GM08714 (cell line): ENCODE measurements at regions not wholly inside any gene's neighbourhood (a gene's known extent, or its start where the extent isn't known, plus 50 kb on each side); places are given as distances from the start of the nearest gene placed in this dataset.
A peak's percentile ranks its signal among the peaks of the same experiment; 100 is the strongest.

Experiments used
- H3K4me3 ChIP-seq: fragments of 200-500 bp; sonication (Bioruptor generic); 2 replicates; pipeline ENCODE4 v1.5.1; 2014; ENCODE audit warnings: mild to moderate bottlenecking, low read length, inconsistent platforms
- ZNF274 ChIP-seq: IDR thresholded peaks from 2 replicates; pipeline ENCODE4 v1.6.1; 2012; ENCODE audit warnings: mild to moderate bottlenecking, low read depth, low read length

DNA sequence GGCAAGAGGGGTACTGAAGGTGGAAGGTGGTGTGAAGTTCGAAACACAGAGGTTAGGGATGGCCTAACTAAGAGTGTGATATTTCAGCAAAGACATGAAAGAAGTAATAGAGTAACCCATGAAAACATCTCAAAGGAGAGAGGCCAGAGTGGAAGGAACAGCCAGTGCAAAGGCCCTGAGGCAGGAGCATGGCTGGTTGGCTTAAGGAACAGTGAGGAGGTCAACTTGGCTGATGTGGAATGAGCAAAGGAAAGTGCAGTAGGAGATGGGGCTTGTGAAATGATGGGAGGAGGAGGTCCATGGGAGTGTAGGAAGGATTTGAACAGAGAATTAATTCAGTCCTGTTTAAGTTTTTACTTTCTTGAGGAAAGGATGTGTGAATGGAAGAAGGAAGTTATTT, 178.3 kb upstream of the ZNF608 start:
- no peak overlapping the region for H3K4me3 ChIP-seq
- TF ChIP-seq ZNF274 = no peak

DNA sequence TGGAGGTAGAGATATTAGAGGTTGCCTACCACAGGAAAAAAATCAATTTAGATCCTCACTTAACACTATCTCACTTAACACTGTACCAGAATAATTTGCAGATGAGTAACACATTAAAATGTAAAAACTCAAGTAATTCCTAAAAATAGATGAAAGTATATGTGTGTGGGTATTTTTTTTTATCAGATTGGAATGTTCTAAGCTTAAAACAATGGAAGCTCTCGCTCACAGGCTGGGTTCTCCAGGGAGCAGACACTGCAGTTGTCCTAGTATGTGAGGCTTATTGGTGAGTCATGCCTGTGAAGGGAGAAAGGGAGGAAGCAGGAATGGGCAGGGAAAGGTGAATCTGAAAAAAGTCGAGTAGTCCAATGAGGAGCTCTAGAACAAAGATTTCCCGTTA, 181.3 kb upstream of the ZNF608 start:
- TF ChIP-seq ZNF274 = no peak
- H3K4me3 ChIP-seq = no peak overlapping the region

DNA sequence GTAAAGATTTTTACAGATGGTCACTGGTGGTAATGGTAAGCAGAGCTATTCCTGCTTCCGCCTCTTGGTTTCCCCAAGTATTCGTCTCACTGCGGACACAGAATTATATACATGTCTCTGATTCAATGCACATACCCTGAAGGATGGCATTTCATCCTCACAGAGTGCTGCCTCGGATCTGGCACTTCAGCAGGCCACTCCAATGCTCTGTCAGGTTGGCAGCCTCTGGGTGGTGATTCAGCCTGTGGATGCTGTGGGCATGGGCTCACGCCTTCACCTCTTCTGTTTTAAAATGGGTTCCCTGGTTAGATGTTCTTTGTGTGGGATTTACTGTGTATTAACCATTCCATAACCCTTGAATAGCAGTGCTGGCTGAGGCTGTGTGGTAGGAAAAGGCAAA, 182.6 kb upstream of the ZNF608 start:
- TF ChIP-seq ZNF274 = no peak
- no peak overlapping the region for H3K4me3 ChIP-seq

DNA sequence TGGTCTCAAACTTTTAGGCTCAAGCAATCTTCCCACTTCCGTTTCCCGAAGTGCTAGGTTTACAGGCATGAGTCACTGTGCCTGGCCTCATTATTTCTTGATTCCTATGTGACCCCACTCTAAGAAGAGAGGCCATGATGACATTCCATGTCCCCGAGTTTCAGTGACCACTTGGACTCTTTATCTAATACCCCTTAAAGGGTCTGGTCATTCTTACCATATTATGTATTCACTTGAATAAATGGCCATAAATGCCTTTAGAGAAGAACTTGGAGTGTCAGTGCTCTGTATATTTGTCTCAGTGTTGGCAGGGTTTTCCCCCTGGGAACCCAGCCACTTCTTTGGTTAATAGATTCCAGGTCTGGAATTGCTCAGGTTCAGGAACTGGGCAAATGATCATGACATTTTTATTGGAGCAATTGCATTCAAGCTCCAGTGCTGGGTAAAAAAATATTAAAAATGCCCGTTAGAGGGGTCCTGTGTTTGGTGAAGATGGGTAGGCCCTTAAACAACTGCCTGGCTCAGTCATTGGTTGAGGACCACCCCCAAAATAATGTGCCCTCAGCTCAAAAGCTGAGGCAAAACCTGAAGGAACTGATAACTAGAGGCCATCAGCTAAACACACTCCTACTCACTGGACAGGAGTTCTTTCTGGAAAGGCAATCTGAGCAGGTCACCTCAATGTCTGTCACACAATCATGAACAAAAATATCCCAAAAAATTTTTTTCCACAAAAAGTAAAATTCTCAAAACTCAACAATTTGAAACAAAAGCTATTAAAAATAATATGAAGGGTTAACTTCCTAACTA, 186.6 kb upstream of the ZNF608 start:
- TF ChIP-seq ZNF274 = no peak
- no peak overlapping the region for H3K4me3 ChIP-seq

DNA sequence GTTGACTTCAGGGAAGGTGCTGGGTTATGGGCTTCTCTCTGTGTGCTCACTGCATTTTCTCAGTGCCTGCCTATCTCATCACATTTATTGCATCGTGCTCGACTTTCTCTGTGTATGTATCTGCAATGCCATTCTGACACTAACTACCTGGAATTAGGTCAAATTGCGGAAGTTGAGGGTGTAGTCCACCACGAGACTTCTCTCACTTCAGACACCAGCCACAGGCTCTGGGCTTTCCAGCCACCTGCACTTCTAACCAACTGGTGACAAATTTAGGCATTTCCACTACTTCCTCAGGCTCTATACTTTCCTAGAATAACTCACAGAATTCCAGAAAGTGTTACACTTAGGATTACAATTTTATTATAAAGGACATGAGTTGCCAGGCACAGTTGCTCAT, 188.6 kb upstream of the ZNF608 start:
- TF ChIP-seq ZNF274 = no peak
- no peak overlapping the region for H3K4me3 ChIP-seq

DNA sequence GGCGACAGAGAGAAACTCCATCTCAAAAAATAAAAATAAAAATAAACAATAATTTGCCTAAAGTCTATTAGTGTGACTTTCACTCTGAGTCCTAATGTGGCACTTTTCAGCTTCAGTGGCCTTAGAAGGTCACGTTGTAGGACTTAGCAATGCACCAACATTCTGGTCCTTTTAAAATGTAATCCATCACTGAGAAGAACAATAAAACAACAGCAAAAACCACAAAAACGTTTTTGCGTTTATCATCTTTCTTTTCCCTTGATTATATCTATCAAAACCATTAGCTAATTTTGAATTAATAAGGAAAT, 190.1 kb upstream of the ZNF608 start:
- H3K4me3 ChIP-seq = no peak overlapping the region
- TF ChIP-seq ZNF274 = no peak

DNA sequence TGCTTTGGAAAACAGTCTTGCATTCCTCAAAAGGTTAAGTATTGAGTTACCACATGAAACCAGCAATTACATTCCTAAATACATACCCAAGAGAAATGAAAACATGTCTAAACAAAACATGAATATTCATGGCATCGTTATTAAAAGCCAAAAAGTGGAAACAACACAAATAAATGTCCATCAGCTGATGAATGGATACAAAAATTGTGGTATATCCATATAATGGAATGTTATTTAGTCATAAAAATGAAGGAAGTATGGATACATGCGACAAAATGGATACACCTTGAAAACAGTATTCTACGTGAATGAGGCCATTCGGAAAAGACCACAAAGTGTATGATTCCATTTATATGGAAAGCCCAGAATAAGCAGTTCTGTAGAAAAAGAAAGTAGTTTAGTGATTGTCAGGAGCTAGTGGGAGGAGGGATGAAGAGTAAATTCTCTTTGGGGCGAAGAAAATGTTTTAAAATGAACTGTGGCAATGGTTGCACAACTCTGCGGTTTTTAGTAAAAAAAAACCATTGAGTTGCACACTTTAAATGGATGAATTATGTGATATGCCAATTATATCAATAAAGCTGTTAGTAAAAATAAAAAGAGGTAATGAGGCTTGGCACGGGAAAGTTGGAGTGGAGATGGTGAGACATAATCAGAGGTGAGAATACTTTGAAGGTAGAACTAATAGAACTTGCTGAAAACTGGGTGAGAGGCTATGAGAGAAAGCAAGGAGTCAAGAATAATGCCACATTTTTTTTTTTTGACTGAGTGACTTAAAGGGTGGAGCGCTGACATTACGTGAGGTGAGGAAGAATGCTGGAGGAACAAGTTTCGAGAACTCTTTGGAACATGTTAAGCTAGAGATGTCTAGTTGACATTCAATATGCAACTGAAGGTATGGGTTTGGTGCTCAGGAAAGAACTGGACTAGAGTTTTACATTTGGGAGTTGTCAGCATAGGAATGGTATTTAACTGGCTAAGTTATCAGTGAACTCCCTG, 194.9 kb upstream of the ZNF608 start:
- no peak overlapping the region for H3K4me3 ChIP-seq
- TF ChIP-seq ZNF274 = no peak

DNA sequence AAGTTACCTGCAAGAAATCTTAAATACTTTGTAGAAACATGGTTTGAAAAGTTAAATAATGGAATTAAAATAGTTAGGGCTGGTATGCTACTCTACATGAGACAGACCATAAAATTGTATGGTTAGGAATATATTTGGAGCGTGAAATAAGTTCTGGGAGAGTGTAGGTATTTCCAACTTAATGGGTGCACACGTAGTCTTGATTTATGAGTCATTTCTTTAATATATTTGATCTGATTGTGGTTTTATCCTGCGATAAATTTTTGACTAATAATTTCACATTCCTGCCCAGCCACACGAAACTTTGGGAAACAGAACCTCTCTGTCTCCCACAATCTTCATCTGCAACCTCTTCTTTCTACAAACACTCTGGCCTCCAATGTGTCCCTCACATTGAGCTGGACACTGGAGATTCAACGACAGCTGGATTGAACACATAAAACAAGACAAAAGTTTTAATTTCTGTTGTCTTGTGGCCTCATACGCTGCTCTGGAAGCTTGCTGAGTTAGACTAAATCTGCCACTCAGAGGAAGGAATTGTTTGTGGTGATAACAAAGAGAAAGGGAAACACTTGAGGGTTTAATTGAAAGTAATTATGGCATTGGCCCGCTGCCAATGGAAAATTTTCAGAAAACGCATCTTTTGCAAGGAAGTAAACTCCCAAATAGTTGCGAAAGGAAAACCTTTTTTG, 201.8 kb upstream of the ZNF608 start:
- TF ChIP-seq ZNF274 = no peak
- H3K4me3 ChIP-seq = no peak overlapping the region

DNA sequence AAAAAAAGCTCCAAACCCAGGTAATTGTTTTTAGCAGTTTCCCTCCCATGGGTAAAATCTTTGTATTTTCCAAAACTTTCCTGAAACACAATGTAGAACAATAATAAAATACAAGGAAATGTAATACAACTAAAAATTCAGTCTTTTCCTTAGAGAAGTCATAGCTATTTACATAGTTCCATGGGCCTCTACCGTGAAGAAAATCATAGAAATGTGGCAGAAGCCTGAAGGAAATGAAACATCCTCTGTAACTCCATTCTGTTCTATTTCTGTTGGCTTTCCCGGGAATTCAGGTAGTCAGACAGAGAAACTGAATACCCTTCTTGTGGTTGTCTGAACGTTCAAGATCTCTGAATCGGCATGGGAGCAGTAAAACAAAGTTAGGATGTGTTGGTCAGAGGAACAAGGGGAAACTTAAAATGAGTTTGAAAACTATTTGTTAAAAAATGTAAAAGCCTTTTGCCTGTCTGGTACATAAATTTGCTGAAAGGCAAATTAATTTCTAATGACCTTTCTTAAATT, 202.4 kb upstream of the ZNF608 start:
- no peak for TF ChIP-seq ZNF274
- no peak overlapping the region for H3K4me3 ChIP-seq

DNA sequence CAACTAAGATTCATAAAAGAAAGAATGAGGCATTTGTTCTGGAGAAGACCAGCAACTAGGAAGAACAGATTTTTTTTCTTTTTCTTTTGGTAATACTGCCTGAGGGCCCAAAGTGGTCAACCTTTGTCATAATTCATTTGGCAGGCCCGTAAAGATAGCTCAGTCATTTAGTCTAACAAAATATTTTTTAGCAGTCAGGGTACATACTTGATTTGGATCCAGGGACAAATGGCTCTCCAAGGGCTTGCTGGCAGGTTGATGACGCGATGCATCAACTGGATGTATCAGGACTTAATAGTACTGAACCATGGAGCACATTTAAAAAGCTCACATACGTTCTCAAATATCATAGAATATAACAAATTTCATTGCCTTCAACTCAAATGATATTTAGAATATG, 203.4 kb upstream of the ZNF608 start:
- H3K4me3 ChIP-seq = no peak overlapping the region
- no peak for TF ChIP-seq ZNF274

DNA sequence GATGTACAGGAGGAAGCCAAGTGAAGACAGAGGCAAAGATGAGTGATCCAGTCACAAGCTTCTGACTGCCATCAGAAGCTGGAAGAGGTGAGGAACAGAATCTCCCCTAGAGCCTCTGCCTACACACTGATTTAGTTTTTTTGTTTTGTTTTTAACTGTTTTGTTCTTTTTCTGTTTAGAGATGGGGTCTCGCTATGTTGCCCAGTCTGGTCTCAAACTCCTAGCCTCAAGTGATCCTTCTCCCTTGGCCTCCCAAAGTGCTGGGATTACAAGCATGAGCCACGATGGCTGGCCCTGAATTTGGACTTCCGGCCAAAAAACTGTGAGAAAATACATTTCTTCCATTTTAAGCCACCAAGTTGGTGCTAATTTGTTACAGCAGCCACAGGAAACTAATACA, 204.7 kb upstream of the ZNF608 start:
- no peak overlapping the region for H3K4me3 ChIP-seq
- TF ChIP-seq ZNF274 = no peak

DNA sequence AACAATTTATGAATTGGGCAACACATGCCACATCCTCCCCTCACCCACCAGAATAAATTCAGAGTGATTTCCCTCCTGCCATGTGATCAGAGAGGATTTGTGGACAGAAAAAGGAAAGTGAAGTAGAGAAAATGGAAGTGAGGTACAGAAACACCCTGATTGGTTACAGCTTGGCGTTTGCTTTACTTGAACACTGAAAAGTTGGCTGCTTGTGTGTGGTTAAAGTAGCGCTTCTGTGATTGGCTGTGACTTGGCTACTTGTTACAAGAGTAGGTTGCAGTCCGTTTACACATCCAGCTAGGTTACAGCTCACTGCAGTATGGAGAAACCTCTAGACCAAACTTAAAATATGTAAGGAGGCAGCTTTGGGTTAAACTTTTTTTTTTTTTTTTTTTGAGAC, 205.2 kb upstream of the ZNF608 start:
- no peak for TF ChIP-seq ZNF274
- peak overlapping the region; percentile 23; the same call in 1 of the 2 replicates for H3K4me3 ChIP-seq

DNA sequence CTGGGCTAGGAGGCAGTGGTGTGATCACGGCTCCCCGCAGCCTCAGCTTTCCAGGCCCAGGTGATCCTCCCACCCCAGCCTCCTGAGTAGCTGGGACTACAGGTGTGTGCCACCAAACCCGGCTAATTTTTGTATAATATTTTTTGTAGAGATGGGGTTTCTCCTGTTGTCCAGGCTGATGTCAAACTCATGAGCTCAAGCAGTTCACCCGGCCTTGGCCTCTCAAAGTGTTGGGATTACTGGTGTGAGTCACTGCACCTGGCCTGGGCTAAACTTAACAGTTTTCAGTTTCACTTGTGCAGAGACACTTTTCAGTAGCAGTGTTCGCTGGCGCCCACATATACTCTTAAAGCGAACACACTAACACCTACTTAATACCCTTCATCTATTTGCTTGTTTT, 205.6 kb upstream of the ZNF608 start:
- TF ChIP-seq ZNF274 = no peak
- H3K4me3 ChIP-seq = peak overlapping the region; percentile 23; the same call in 1 of the 2 replicates

DNA sequence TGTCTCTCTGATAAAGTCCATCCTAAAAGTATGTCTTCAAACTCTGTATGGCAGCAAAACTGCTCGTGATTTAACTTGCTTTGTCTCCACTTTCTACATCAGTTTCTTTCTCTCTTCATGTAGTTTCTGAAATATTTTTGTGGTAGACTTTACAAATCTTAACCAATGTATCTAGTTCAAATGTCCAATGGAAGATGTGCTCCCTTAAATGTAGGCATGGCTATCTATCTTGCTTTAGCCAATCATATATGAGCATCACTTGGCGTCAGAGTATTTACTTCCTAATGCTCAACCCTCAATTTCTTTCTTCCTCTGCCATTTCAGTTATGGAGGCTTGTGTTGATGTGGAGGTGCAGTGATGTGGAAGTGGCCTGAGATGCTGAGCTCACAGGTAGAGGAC, 206.1 kb upstream of the ZNF608 start:
- no peak overlapping the region for H3K4me3 ChIP-seq
- no peak for TF ChIP-seq ZNF274
